ENCODE measurements at regions not wholly inside any gene's neighbourhood (a gene's known extent, or its start where the extent isn't known, plus 50 kb on each side); places are given as distances from the start of the nearest gene placed in this dataset.

DNA sequence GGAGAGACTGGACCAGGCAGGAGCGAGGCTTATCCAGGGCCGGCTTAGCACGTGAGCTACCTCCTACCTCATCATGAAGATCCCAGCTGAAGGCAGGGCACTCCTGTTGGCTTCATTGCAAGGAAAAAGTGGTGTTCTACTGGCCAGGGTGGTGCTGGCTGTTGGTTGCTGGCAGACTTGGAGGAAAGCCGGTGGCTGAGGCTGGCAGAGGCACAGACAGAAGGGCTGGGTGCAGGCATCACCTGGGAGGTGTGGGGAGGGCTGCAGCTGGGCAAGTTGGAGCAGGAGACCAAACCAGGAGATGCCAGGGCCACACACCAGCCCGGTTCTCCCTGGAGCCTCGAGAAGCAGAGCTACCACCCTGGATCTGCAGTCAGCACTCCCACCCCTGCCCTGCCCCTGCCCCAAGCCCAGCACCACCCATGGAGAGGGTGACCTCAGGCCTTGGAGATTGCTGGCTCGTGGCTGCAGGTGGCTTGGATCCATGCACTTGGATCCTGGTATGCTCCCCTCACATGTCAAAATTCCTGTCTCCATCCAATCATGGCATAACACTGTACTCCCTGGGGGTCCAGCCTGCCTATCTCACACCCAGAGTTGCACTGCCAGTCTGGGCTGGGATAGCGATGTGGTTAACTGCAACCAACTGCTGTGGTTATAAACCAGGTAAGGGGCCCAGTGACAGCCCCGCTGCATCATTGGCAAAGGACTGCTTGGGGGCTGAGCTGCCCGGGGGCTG lies 49.7 kb downstream of the GLI2 start:
- no peak for TF ChIP-seq POLR2A (IDR thresholded peaks at IDR 0.05; ENCODE audit: low read length)
- TF ChIP-seq GATA1 (IDR thresholded peaks at IDR 0.05; ENCODE audit: low read depth, low read length) = no peak
- DNase-seq = no peak

DNA sequence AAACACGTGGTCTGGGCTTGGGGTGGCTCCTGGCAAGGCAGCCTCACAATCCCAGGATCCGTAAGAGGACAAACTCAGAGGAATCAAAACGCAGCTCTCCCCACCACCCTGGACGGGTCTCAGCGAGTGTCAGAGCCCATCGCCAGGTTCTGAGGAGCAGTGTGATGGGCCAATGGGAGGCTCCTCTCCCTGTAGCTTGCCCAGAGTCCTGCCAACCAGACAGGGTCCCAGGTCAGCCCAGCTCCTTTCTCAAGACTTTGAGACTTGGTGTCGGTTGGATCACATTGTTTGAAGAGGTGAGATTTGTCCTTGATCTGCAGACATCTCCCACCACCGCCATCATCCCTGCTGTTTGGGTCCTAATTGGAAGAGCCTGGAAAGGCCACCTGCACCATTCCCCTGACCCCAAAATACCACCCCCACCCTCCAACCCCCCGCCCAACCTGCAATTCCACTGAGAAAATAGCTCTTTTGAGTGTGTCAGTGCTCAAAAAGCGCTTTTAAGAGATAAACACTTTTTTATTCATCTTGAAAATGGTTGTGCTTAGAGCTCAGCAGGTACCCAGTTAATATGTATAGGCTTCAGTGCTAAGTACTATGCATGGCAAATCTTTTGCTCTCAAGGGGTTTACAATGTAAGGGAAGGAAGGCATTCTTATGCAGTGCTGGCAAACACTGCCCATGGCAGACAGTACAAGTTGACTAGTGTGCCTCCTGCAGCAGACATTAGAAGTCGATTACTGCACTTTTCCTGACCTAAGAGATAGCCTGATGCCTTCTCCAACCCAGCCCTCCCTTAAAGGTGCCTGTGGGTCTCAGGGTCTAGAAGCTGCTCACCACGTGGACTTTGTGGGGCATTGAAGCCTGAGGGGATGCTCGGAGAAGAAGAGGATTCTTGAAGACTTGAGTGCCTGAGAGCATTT lies 50.6 kb downstream of the GLI2 start:
- DNase-seq = peak in 1 of 2 experiments; percentile 4
- TF ChIP-seq GATA1 (IDR thresholded peaks at IDR 0.05; ENCODE audit: low read depth, low read length) (no peak), POLR2A (IDR thresholded peaks at IDR 0.05; ENCODE audit: low read length) (no peak)

GRCh38 chr2:120787111-120787821 lies 51.6 kb downstream of the GLI2 start:
- DNase-seq = no peak

DNA sequence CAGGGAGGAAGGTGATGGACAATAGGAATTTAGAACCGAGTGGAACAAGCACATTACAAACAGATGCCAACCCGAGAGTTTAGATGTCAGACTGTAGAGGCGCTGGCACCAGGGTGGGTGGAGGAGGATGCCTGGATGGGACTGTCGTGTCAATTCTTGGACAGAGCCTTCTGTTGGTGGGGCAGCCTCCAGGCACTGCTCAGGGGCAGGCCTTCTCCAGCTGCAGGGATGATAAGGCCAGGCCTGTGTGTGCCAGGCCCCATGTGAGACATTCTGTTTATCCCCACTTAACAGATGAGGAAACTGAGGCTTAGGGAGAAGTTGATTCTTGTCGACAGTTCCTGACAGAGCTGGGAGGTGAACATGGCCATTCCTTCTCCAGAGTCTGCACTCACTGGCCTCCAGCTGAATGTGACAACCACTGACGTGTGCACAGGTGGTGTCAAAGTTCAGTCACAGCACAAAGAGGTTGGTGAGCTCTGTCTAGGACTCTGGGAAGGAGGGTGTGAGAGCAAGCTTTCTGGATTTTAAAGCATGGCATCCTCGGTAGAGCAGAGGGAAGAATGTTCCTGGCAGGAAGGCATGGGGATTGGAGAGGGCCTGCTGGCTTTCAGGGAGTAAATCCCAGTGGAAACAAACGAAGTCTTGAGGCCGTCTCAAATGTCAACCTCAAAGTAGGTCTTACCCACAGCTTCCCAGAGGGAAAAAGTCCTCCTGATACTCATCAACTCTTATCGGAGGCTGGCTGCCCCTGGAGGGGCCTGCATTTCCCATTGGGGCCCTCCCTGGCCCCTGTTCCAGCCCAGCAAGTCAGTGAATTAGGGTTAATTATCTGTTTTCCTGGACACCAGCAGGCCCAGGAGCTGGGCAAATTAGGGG lies 52.4 kb downstream of the GLI2 start:
- TF ChIP-seq GATA1 (IDR thresholded peaks at IDR 0.05; ENCODE audit: low read depth, low read length) (no peak), POLR2A (IDR thresholded peaks at IDR 0.05; ENCODE audit: low read length) (no peak)
- no peak for DNase-seq

More at GRCh38 chr2:120787111-120787821, 51.6 kb downstream of the GLI2 start:
- no peak for TF ChIP-seq GATA1 (IDR thresholded peaks at IDR 0.05; ENCODE audit: low read depth, low read length)
- no peak for TF ChIP-seq POLR2A (IDR thresholded peaks at IDR 0.05; ENCODE audit: low read length)

DNA sequence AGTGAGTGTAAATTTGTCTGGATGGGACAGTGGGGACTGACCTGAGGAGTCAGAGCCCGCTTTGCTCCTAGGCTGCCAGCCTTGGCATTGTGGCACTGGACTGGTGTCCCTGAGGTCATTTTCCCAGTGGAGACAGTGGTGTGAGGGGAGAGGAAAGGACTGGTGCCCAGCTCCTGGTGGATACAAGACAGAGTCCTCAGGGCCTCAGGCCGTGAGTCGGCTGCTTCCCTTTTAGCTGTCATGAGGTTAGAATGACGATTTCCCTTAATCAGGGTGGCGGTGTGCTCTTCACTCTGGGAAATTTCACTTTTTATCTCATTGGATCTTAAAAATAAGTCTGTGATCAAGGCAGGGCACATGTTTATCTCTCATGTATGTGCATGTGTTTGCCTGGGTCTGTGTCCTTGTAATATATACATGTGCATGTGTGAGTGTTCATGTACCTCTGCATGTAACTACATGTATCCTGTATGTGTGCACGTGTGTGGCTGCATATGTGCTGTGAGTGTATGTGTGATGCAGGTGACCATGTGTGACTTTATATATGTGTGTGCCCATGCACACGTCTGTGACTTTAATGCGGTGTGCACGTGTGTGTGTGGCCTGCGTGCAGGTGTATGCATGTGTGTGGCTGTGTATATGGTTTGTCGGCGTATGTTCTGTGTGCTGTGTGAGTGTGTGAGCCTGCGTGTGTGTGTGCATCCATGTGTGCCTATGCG lies 55.7 kb downstream of the GLI2 start:
- TF ChIP-seq GATA1 (IDR thresholded peaks at IDR 0.05; ENCODE audit: low read depth, low read length) (no peak), POLR2A (IDR thresholded peaks at IDR 0.05; ENCODE audit: low read length) (no peak)
- no peak for DNase-seq

- TF ChIP-seq POLR2A (IDR thresholded peaks at IDR 0.05; ENCODE audit: low read length) (no peak), GATA1 (IDR thresholded peaks at IDR 0.05; ENCODE audit: low read depth, low read length) (no peak)
- no peak for DNase-seq
Observed at GRCh38 chr2:120791962-120792297, 56.3 kb downstream of the GLI2 start.

DNA sequence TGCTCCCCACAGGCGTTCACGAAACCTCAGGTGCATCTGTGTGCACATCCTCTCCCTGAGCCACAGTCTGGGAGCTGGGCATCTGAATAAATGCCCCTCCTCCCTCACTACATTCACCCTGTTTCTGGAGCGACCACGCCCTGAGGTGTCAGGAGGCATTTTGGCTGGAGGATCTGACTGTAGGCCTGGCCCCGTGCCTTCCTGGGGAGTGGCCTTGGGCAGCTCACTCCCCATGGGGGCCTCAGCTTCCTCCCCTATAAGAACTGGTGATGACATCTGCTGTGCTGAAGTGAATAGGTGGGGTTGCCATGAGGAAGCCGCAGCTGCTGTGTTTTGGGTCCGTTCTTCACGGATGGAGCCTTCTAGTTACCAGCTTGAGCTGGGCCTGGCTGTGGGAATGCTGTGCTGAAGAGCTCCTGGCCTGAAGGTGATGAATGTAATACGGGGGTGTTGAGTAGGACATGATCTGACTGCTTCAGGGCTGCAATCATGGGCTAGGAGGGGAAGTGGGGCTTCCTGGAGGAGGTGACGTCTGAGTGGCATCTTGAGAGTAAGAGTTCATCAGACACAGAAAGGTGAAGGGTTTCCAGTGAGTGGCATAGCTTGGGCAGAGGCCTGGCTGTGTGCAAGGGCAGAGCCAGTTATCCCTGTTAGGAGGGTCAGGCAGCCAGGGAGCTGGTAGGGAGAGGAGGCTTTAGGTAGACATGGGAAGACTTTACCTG lies 58.2 kb downstream of the GLI2 start:
- no peak for DNase-seq
- TF ChIP-seq POLR2A (IDR thresholded peaks at IDR 0.05; ENCODE audit: low read length) = no peak
- TF ChIP-seq GATA1 (IDR thresholded peaks at IDR 0.05; ENCODE audit: low read depth, low read length) = no peak

DNA sequence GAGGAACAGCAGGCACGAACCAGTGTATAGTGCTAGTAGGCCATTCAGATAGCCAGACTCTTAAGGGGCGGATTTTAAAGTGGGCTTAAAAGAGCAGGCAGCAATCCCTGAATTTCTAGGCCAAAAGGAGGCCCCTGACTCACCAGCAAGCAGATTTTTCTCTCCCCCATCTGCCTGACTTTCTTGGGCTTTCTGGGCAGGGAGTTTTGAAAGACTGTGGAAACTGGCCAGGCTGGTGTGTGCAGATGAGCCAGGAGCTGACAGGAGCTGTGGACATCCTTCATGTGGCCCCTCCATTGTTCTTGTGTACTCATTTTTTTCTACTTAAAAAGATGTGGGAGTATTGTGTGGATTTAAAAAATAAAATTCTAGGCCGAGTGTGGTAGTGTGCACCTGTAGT lies 59.0 kb downstream of the GLI2 start:
- TF ChIP-seq POLR2A (IDR thresholded peaks at IDR 0.05; ENCODE audit: low read length) (no peak), GATA1 (IDR thresholded peaks at IDR 0.05; ENCODE audit: low read depth, low read length) (no peak)
- DNase-seq = no peak

DNA sequence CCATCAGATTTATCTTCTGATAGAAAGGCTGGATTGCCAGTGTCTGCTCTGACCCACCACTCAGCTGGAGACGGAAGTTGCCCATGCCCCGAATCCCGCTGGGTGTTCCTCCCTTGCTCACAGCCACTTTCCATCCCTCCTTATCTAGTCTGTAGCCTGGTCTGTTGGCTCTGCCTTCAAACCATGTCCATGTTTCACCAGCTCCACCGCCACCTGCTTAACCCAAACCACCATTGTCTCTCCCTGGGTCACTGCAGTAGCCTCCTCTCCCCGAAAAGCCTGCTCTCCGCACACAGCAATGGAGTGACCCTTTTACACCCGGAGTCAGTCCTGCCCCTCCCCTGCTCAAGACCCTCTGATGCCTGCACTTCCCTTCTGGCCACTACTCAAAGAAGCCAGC lies 60.4 kb downstream of the GLI2 start:
- TF ChIP-seq GATA1 (IDR thresholded peaks at IDR 0.05; ENCODE audit: low read depth, low read length) (no peak), POLR2A (IDR thresholded peaks at IDR 0.05; ENCODE audit: low read length) (no peak)
- no peak for DNase-seq

- no peak for DNase-seq
- TF ChIP-seq GATA1 (IDR thresholded peaks at IDR 0.05; ENCODE audit: low read depth, low read length) (no peak), POLR2A (IDR thresholded peaks at IDR 0.05; ENCODE audit: low read length) (no peak)
Observed at GRCh38 chr2:120797421-120798221, 62.0 kb downstream of the GLI2 start.

- no peak for TF ChIP-seq POLR2A (IDR thresholded peaks at IDR 0.05; ENCODE audit: low read length)
- no peak for TF ChIP-seq GATA1 (IDR thresholded peaks at IDR 0.05; ENCODE audit: low read depth, low read length)
- no peak for DNase-seq
Observed at GRCh38 chr2:120798567-120799247, 63.0 kb downstream of the GLI2 start.

Measured in erythroblast (primary cell).